ENCODE measurements at regions not wholly inside any gene's neighbourhood (a gene's known extent, or its start where the extent isn't known, plus 50 kb on each side); places are given as distances from the start of the nearest gene placed in this dataset.
"Not testable (repeated sequence)": the region's sequence is repeated elsewhere in the genome, so short reads cannot be mapped to it uniquely, and the experiment has no call there.

DNA sequence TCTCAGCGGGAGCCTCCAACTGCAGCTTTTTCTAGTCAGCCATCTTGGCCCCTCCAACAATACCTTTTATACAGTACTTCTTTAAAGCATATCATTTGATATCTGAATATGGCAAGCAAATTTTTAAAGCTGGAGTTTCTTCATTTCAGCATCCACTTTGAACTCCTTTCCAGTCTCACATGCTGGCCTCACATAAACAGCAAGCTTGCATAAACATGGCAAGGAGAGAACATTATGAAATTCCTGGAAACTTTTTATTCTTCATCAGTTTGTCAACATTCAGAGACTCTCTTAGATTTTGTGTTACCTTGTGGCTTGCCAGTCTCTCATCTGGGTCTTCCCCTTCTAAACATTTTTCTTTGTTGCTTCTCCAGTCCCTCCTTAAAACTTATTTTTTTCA, 745.3 kb downstream of the NR2F1-AS1 start:
- H3K4me2 ChIP-seq, result no peak overlapping the region
- H3F3A ChIP-seq (replicated peaks; ENCODE audit: low read depth), result no peaks in the 10 kb centered on the region
- ATAC-seq (no peak), DNase-seq (ENCODE audit: low spot score) (no peak)
- no peak overlapping the region for H3K27ac Mint-ChIP-seq
- H3K4me1 Mint-ChIP-seq, result no peaks in the 10 kb centered on the region
- H3K4me3 Mint-ChIP-seq, result no peak overlapping the region
- no peaks in the 10 kb centered on the region for H3K27me3 ChIP-seq (ENCODE audit: insufficient read depth)
- H3K27me3 Mint-ChIP-seq (ENCODE audit: insufficient read depth, low read depth, poor library complexity), result no peaks in the 10 kb centered on the region
- no peak overlapping the region for H3K27ac ChIP-seq (ENCODE audit: low read depth)
- no peak for TF ChIP-seq ZNF114 (CRISPR knock-in tag; IDR thresholded peaks at IDR 0.05)
- no peak for TF ChIP-seq ZNF331 (CRISPR knock-in tag; IDR thresholded peaks at IDR 0.05; ENCODE audit: low read depth)
- no peaks in the 10 kb centered on the region for H4K20me1 ChIP-seq (replicated peaks; ENCODE audit: insufficient read depth)
- H2AFZ ChIP-seq, result no peak overlapping the region
- no peaks in the 10 kb centered on the region for H3K36me3 Mint-ChIP-seq (ENCODE audit: low read depth)
- 0 out of 2 replicates have a peak, but pooled peaks cover 3% of the 10 kb centered on the region for H3K9me2 ChIP-seq (ENCODE audit: insufficient read depth)
- H3K4me3 ChIP-seq, result no peak overlapping the region
- H3K4me1 ChIP-seq (ENCODE audit: insufficient read depth), result no peaks in the 10 kb centered on the region
- H3K36me3 ChIP-seq (ENCODE audit: insufficient read depth), result no peaks in the 10 kb centered on the region
- peaks cover 7% of the 10 kb centered on the region; the same call in 2 of the 3 replicates for H3K9me3 Mint-ChIP-seq
- H3K79me2 ChIP-seq (replicated peaks; ENCODE audit: insufficient read depth), result no peaks in the 10 kb centered on the region

DNA sequence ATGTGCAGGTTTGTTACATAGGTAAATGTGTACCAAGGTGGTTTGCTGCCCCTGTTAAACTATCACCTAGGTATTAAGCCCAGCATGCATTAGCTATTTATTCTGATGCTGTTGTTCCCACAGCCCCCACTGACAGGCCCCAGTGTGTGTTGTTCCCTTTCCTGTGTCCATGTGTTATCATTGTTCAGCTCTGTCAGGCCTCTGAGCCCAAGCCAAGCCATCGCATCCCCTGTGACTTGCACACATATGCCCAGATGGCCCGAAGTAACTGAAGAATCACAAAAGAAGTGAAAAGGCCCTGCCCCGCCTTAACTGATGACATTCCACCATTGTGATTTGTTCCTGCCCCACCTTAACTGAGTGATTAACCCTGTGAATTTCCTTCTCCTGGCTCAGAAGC, 757.5 kb downstream of the NR2F1-AS1 start:
- not testable (repeated sequence) for H3K4me3 ChIP-seq; H3K27ac Mint-ChIP-seq; DNase-seq (ENCODE audit: low spot score); H3K4me2 ChIP-seq; H3K9me2 ChIP-seq (ENCODE audit: insufficient read depth); H3K27me3 ChIP-seq (ENCODE audit: insufficient read depth); H4K20me1 ChIP-seq (replicated peaks; ENCODE audit: insufficient read depth); H3K9me3 Mint-ChIP-seq; H3K27me3 Mint-ChIP-seq (ENCODE audit: insufficient read depth, low read depth, poor library complexity); H3K79me2 ChIP-seq (replicated peaks; ENCODE audit: insufficient read depth); H3K4me1 ChIP-seq (ENCODE audit: insufficient read depth); H3K36me3 ChIP-seq (ENCODE audit: insufficient read depth); H3K4me1 Mint-ChIP-seq; H3K36me3 Mint-ChIP-seq (ENCODE audit: low read depth); H3K27ac ChIP-seq (ENCODE audit: low read depth); H3K4me3 Mint-ChIP-seq; H2AFZ ChIP-seq; H3F3A ChIP-seq (replicated peaks; ENCODE audit: low read depth); ATAC-seq

DNA sequence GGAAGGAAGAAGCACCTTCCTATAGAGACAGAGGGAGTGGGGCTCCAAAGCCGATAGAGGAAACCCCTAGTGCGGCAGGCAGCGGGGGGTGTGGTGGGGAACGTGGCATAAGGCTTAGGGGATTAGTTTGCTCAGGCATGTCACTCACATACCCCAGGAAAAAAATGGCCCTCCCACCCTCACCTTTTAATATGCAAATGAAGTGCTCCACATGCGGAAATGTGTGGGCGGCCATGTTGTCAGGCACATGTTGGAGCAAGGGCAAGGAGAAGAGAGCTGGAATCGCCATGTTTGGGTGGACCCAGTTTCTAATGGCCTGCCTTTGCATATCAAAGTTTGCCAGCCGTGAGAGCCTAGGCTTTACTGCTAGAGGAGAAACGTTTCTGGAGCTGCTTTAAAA, 758.8 kb downstream of the NR2F1-AS1 start:
- Mint-ChIP-seq H3K4me1 (no peaks in the 10 kb centered on the region; the same call in 2 of the 3 replicates), H3K9me3 (peaks cover 5% of the 10 kb centered on the region; the same call in 2 of the 3 replicates), H3K36me3 (ENCODE audit: low read depth) (no peaks in the 10 kb centered on the region; the same call in none of the 3 replicates), H3K4me3 (no peak overlapping the region), H3K27ac (no peak overlapping the region), H3K27me3 (ENCODE audit: insufficient read depth, low read depth, poor library complexity) (peaks cover 5% of the 10 kb centered on the region)
- Histone ChIP-seq H3K36me3 (ENCODE audit: insufficient read depth) (no peaks in the 10 kb centered on the region), H3K4me3 (no peak overlapping the region), H3K79me2 (replicated peaks; ENCODE audit: insufficient read depth) (no peaks in the 10 kb centered on the region), H3F3A (replicated peaks; ENCODE audit: low read depth) (no peaks in the 10 kb centered on the region), H4K20me1 (replicated peaks; ENCODE audit: insufficient read depth) (no peaks in the 10 kb centered on the region), H2AFZ (peak overlapping the region; percentile 63; the same call in 1 of the 2 replicates), H3K27me3 (ENCODE audit: insufficient read depth) (no peaks in the 10 kb centered on the region), H3K4me2 (no peak overlapping the region), H3K27ac (ENCODE audit: low read depth) (no peak overlapping the region), H3K9me2 (ENCODE audit: insufficient read depth) (0 out of 2 replicates have a peak, but pooled peaks cover 3% of the 10 kb centered on the region), H3K4me1 (ENCODE audit: insufficient read depth) (no peaks in the 10 kb centered on the region)
- peak; percentile 16 for DNase-seq (ENCODE audit: low spot score)
- TF ChIP-seq, protein P1, sequence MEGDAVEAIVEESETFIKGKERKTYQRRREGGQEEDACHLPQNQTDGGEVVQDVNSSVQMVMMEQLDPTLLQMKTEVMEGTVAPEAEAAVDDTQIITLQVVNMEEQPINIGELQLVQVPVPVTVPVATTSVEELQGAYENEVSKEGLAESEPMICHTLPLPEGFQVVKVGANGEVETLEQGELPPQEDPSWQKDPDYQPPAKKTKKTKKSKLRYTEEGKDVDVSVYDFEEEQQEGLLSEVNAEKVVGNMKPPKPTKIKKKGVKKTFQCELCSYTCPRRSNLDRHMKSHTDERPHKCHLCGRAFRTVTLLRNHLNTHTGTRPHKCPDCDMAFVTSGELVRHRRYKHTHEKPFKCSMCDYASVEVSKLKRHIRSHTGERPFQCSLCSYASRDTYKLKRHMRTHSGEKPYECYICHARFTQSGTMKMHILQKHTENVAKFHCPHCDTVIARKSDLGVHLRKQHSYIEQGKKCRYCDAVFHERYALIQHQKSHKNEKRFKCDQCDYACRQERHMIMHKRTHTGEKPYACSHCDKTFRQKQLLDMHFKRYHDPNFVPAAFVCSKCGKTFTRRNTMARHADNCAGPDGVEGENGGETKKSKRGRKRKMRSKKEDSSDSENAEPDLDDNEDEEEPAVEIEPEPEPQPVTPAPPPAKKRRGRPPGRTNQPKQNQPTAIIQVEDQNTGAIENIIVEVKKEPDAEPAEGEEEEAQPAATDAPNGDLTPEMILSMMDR (conservative IDR thresholded peaks at IDR 0.05; ENCODE audit: low read depth in 2 of 2), result no peak
- TF ChIP-seq JUNB (IDR thresholded peaks at IDR 0.05; ENCODE audit: unreplicated experiment) (no peak), ZNF114 (CRISPR knock-in tag; IDR thresholded peaks at IDR 0.05) (no peak)
- no peak for ATAC-seq

All from GM23338 (cell line).